Activated CD4-positive, alpha-beta memory T cell treated with anti-CD3 and anti-CD28 coated beads for 36 hours (primary cell): ENCODE measurements at regions not wholly inside any gene's neighbourhood (a gene's known extent, or its start where the extent isn't known, plus 50 kb on each side); places are given as distances from the start of the nearest gene placed in this dataset.

ENCODE experiments used
- CTCF ChIA-PET: fragments of 350-600 bp; sonication (Branson Sonifier 250); formaldehyde crosslinking; loops from one replicate; lab custom pipeline; 2021; ENCODE audit warnings: antibody characterized with exemption, inconsistent platforms; lab: Charles Lee
- POLR2A ChIA-PET: fragments of 350-600 bp; sonication (Branson Sonifier 250); formaldehyde crosslinking; loops from one replicate; lab custom pipeline; 2021; ENCODE audit warnings: antibody characterized with exemption; lab: Charles Lee
- DNase-seq: peaks from one replicate; pipeline ENCODE4 v3.0.0-alpha.2; 2020
- H3K27ac Mint-ChIP-seq: one replicate; pipeline ENCODE4 v1.8.0; 2021; ENCODE audit warnings: mixed read lengths
- H3K27me3 Mint-ChIP-seq: one replicate; pipeline ENCODE4 v1.8.0; 2021; ENCODE audit warnings: mixed read lengths
- H3K36me3 Mint-ChIP-seq: one replicate; pipeline ENCODE4 v1.8.0; 2021; ENCODE audit warnings: mixed read lengths
- H3K4me1 Mint-ChIP-seq: one replicate; pipeline ENCODE4 v1.8.0; 2021; ENCODE audit warnings: low read depth, mixed read lengths
- H3K4me3 Mint-ChIP-seq: one replicate; pipeline ENCODE4 v1.8.0; 2021; ENCODE audit warnings: mild to moderate bottlenecking, mixed read lengths
- H3K9me3 Mint-ChIP-seq: one replicate; pipeline ENCODE4 v1.8.0; 2021; ENCODE audit warnings: mixed read lengths
- intact Hi-C: fragments of 100-400 bp; cut with micrococcal nuclease; formaldehyde crosslinking; loops from one replicate; pipeline ENCODE4 v1.15.1; 2023

- DNase-seq: no peak
- ChIA-PET POLR2A (no interaction called here), CTCF (no interaction called here)
- intact Hi-C loops: no loop called here
- peaks cover 26% of the 10 kb centered on the region for H3K9me3 Mint-ChIP-seq
- H3K27me3 Mint-ChIP-seq: no peaks in the 10 kb centered on the region
- H3K36me3 Mint-ChIP-seq: no peaks in the 10 kb centered on the region
- H3K4me3 Mint-ChIP-seq: no peak overlapping the region
- no peak overlapping the region for H3K27ac Mint-ChIP-seq
- H3K4me1 Mint-ChIP-seq: no peaks in the 10 kb centered on the region
Observed at GRCh38 chr5:86735370-86735769, 117.6 kb downstream of the COX7C start.

DNA sequence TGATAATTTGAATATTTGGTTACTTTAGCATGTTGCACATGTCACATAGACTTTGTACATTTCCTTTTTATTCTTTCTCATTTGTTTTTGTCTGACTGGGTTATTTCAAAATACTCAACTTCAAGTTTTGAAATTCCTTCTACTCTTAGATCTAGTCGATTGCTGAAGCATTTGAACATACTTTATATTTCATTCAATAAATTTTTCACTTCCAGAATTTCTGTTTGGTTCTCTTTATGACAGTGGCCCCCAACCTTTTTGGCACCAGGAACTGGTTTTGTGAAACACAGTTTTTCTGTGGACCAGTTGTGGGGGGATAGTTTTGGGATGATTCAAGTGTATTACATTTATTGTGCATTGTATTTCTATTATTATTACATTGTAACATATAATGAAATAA is 119.8 kb downstream of the COX7C start:
- Mint-ChIP-seq H3K36me3 (no peaks in the 10 kb centered on the region), H3K9me3 (peaks cover 20% of the 10 kb centered on the region), H3K4me1 (no peaks in the 10 kb centered on the region), H3K27me3 (no peaks in the 10 kb centered on the region), H3K4me3 (no peak overlapping the region), H3K27ac (no peak overlapping the region)
- ChIA-PET CTCF (no interaction called here), POLR2A (no interaction called here)
- intact Hi-C loops: no loop called here
- no peak for DNase-seq

- intact Hi-C loops: no loop called here
- no peak for DNase-seq
- Mint-ChIP-seq H3K9me3 (no peaks in the 10 kb centered on the region), H3K36me3 (no peaks in the 10 kb centered on the region), H3K27me3 (no peaks in the 10 kb centered on the region), H3K4me1 (no peaks in the 10 kb centered on the region), H3K4me3 (no peak overlapping the region), H3K27ac (no peak overlapping the region)
- POLR2A ChIA-PET: no interaction called here
- CTCF ChIA-PET: no interaction called here
Observed at GRCh38 chr5:86748538-86749105, 130.9 kb downstream of the COX7C start.

DNA sequence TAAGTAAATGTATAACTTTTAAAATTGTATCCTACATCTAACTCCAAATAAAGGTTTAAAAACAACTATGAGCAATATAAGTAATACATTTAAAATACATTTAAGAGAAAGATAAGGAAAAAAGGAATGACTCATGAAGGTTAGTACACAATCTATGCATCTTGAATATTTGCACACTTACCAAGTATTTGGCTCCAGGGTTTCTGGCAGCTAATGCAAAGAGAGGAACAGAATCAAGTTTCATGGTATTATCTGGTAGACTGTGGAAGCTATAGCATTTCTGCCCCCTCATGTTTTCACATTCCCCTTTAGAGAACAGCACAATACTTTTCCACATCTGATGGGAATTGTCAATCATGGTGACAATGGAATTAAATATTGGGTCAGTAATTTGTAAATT is 132.1 kb downstream of the COX7C start:
- no peak overlapping the region for H3K4me3 Mint-ChIP-seq
- H3K27me3 Mint-ChIP-seq: no peaks in the 10 kb centered on the region
- H3K9me3 Mint-ChIP-seq: no peaks in the 10 kb centered on the region
- DNase-seq: no peak
- H3K4me1 Mint-ChIP-seq: no peaks in the 10 kb centered on the region
- intact Hi-C loops: no loop called here
- CTCF ChIA-PET: no interaction called here
- POLR2A ChIA-PET: no interaction called here
- H3K27ac Mint-ChIP-seq: no peak overlapping the region
- no peaks in the 10 kb centered on the region for H3K36me3 Mint-ChIP-seq

DNA sequence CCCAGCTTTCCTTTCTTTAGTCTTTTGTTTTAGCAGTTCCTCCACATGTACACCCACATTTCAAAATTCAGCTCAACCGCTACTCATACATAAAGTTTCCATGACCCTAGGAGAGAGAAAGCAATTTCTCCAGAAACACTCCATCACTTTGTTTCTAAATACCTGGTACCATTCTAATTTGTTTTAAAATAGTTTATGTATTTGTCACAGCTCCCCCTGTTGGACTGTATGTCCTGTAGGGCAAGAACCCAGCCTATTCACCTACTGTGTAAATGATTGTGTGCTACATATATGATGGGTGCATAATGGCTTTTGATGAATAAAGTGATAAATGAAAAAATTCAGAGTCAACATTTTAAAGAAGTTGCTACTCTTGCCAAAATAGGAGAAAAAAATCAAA is 139.1 kb downstream of the COX7C start:
- H3K4me3 Mint-ChIP-seq: no peak overlapping the region
- no peaks in the 10 kb centered on the region for H3K9me3 Mint-ChIP-seq
- CTCF ChIA-PET: no interaction called here
- intact Hi-C loops: no loop called here
- POLR2A ChIA-PET: no interaction called here
- no peaks in the 10 kb centered on the region for H3K4me1 Mint-ChIP-seq
- no peaks in the 10 kb centered on the region for H3K36me3 Mint-ChIP-seq
- no peak overlapping the region for H3K27ac Mint-ChIP-seq
- H3K27me3 Mint-ChIP-seq: peaks cover 3% of the 10 kb centered on the region
- DNase-seq: no peak

GRCh38 chr5:86757824-86758223 is 140.1 kb downstream of the COX7C start:
- intact Hi-C loops: no loop called here
- Mint-ChIP-seq H3K36me3 (no peaks in the 10 kb centered on the region), H3K9me3 (no peaks in the 10 kb centered on the region), H3K4me1 (no peaks in the 10 kb centered on the region), H3K27me3 (peaks cover 3% of the 10 kb centered on the region), H3K27ac (no peak overlapping the region), H3K4me3 (no peak overlapping the region)
- ChIA-PET CTCF (no interaction called here), POLR2A (no interaction called here)
- DNase-seq: no peak

GRCh38 chr5:86760661-86761060 is 142.9 kb downstream of the COX7C start:
- H3K4me1 Mint-ChIP-seq: no peaks in the 10 kb centered on the region
- POLR2A ChIA-PET: no interaction called here
- peaks cover 8% of the 10 kb centered on the region for H3K27me3 Mint-ChIP-seq
- H3K9me3 Mint-ChIP-seq: no peaks in the 10 kb centered on the region
- intact Hi-C loops: no loop called here
- no peak overlapping the region for H3K4me3 Mint-ChIP-seq
- no peak for DNase-seq
- no peaks in the 10 kb centered on the region for H3K36me3 Mint-ChIP-seq
- H3K27ac Mint-ChIP-seq: no peak overlapping the region
- CTCF ChIA-PET: no interaction called here

DNA sequence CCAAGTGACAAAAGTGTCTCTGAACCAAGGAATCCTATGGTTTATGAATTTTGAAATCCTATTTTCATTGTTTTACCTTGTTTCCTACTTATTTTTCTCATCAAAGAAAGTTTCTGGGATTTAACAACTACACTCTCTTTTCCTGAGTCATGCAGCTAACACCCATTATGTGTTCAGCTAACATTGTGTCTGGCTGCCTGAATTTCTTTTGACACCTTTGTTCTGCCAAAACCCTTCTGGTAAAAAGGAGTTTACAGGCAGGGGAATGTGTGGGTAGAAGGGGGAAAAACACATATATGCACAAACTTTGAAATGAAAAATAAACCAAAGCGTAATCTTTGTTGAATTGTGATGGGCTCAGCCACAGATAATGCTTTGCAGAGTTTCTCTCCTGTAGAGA is 146.2 kb downstream of the COX7C start:
- no peaks in the 10 kb centered on the region for H3K4me1 Mint-ChIP-seq
- POLR2A ChIA-PET: no interaction called here
- peaks cover 5% of the 10 kb centered on the region for H3K9me3 Mint-ChIP-seq
- intact Hi-C loops: no loop called here
- no peak overlapping the region for H3K4me3 Mint-ChIP-seq
- H3K27ac Mint-ChIP-seq: no peak overlapping the region
- H3K36me3 Mint-ChIP-seq: no peaks in the 10 kb centered on the region
- H3K27me3 Mint-ChIP-seq: peaks cover 8% of the 10 kb centered on the region
- DNase-seq: no peak
- CTCF ChIA-PET: no interaction called here

DNA sequence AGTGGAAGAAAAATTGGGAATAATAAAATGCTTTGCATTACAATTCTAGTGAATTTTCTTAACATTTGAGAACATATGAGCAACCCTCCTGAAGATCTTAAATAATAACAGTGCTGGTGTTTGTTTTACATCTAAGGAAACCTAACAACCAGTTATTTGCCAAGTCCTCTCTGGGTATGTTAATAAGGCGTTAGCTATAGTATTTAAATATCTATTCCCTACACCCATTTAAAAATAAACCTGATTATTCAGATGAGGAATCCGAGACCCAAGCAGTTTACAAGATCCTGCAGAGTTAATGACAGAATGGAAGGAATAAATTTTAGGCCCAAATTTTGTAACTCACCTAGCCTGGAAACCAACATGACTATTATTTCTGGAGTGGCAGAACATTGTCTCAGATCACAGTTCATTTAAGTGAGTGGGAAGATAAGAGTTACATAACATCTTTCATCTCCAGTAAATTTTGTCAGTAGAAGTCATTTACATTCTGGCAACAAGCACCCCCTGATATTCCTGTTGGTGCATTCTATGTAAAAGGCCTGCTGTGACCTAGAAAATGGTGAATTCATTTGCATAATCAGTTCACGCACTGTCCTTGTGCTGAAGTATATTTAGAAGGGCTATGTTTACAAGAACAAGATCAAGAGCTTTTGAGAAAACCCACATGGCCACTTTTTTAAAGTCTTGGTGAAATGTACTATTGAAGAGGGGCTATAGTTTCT is 148.2 kb downstream of the COX7C start:
- H3K4me1 Mint-ChIP-seq: no peaks in the 10 kb centered on the region
- H3K27me3 Mint-ChIP-seq: peaks cover 5% of the 10 kb centered on the region
- H3K4me3 Mint-ChIP-seq: no peak overlapping the region
- peaks cover 9% of the 10 kb centered on the region for H3K9me3 Mint-ChIP-seq
- no peaks in the 10 kb centered on the region for H3K36me3 Mint-ChIP-seq
- no peak overlapping the region for H3K27ac Mint-ChIP-seq
- no peak for DNase-seq
- ChIA-PET POLR2A (no interaction called here), CTCF (no interaction called here)
- intact Hi-C loops: no loop called here

DNA sequence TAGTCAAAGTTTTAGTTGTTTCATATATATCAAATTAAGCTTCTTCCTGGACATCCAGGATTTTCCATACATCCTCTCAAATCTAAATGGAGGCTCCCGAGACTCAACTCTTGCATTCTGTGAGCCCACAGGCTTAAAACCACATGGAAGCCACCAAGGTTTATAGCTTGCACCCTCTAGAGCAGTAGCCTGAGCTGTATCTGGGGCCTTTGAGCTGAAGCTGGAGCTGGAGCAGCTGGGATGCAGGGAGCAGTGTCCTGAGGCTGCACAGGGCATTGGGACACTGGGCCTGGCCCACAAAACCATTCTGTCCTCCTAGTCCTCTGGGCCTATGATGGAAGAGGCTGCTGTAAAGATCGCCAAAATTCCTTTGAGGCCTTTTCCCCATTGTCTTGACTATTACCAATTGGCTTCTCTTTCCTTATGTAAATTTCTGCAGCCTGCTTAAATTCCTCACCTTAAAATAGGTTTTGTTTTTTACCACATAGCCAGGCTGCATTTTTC is 151.0 kb downstream of the COX7C start:
- no peak for DNase-seq
- no peaks in the 10 kb centered on the region for H3K27me3 Mint-ChIP-seq
- POLR2A ChIA-PET: no interaction called here
- H3K36me3 Mint-ChIP-seq: no peaks in the 10 kb centered on the region
- CTCF ChIA-PET: no interaction called here
- intact Hi-C loops: no loop called here
- H3K4me1 Mint-ChIP-seq: no peaks in the 10 kb centered on the region
- H3K4me3 Mint-ChIP-seq: no peak overlapping the region
- H3K9me3 Mint-ChIP-seq: peaks cover 19% of the 10 kb centered on the region
- no peak overlapping the region for H3K27ac Mint-ChIP-seq

- no peaks in the 10 kb centered on the region for H3K4me1 Mint-ChIP-seq
- CTCF ChIA-PET: no interaction called here
- H3K27me3 Mint-ChIP-seq: no peaks in the 10 kb centered on the region
- no peak overlapping the region for H3K27ac Mint-ChIP-seq
- POLR2A ChIA-PET: no interaction called here
- no peak overlapping the region for H3K4me3 Mint-ChIP-seq
- intact Hi-C loops: no loop called here
- no peaks in the 10 kb centered on the region for H3K9me3 Mint-ChIP-seq
- no peak for DNase-seq
- H3K36me3 Mint-ChIP-seq: no peaks in the 10 kb centered on the region
Observed at GRCh38 chr5:86780018-86780417, 162.3 kb downstream of the COX7C start.

DNA sequence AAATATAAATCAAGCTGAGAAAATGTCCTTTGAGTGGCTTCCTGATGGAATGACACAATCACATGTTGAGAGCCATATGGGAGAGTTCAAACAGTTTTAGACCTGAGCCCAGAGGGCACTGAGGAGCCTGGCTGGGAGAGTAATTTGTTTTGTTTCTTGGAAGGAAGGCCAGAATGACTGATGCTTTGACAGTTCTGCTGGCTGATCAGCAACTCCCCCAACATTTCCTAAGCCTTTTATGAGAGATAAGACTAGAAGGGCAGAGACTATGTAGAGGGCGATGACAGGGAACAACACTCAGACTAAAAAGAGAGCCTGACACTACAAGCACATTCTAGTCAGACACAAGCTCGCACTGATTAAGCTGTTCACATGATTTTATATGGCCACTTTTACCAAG is 169.2 kb downstream of the COX7C start:
- intact Hi-C loops: no loop called here
- CTCF ChIA-PET: no interaction called here
- DNase-seq: no peak
- POLR2A ChIA-PET: no interaction called here
- H3K36me3 Mint-ChIP-seq: no peaks in the 10 kb centered on the region
- H3K27me3 Mint-ChIP-seq: peaks cover 2% of the 10 kb centered on the region
- no peak overlapping the region for H3K4me3 Mint-ChIP-seq
- no peaks in the 10 kb centered on the region for H3K9me3 Mint-ChIP-seq
- H3K4me1 Mint-ChIP-seq: no peaks in the 10 kb centered on the region
- H3K27ac Mint-ChIP-seq: no peak overlapping the region

DNA sequence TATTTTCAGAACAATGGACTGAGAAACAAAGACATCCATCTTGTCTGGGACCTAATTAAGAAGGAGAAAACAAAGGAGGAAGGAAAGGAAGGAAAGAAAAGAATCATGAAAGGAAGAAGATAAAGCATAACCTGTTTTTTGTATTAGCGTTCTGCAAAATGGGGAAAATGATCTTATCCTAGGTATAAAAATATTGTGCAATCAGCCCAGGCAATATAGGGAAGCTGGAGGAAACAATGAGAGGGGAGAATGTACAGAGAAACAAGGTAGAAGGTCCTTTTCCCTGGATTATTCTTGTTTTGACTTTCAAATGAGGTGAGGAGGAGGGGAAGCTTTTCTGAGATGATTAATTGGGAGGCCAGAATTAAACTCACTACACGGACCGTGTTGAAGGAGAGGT is 177.9 kb downstream of the COX7C start:
- POLR2A ChIA-PET: no interaction called here
- H3K9me3 Mint-ChIP-seq: no peaks in the 10 kb centered on the region
- no peaks in the 10 kb centered on the region for H3K36me3 Mint-ChIP-seq

More for the DNA sequence above, 177.9 kb downstream of the COX7C start:
- CTCF ChIA-PET: no interaction called here
- intact Hi-C loops: no loop called here
- Mint-ChIP-seq H3K4me1 (no peaks in the 10 kb centered on the region), H3K27me3 (peaks cover 4% of the 10 kb centered on the region), H3K4me3 (no peak overlapping the region), H3K27ac (no peak overlapping the region)
- DNase-seq: no peak
